MM.1S (cell line): ENCODE measurements at regions not wholly inside any gene's neighbourhood (a gene's known extent, or its start where the extent isn't known, plus 50 kb on each side); places are given as distances from the start of the nearest gene placed in this dataset.

Experiments used
- EZH2 ChIP-seq: fragments of 300-600 bp; sonication (generic); optimal IDR thresholded peaks from 2 replicates; pipeline ENCODE3; 2017; ENCODE audit warnings: low read depth, mild to moderate bottlenecking, antibody characterized with exemption, low read length, mixed read lengths
- EZH2phosphoT487 ChIP-seq: fragments of 300-600 bp; sonication (generic); IDR thresholded peaks from 2 replicates; pipeline ENCODE4 v1.6.1; 2018; ENCODE audit warnings: antibody characterized with exemption, low read length
- TF ChIP-seq, protein P1 (sequence below): fragments of 300-600 bp; sonication (generic); IDR thresholded peaks from 2 replicates; pipeline ENCODE4 v1.5.1; 2016; ENCODE audit warnings: antibody characterized with exemption, low read length, mixed read lengths

DNA sequence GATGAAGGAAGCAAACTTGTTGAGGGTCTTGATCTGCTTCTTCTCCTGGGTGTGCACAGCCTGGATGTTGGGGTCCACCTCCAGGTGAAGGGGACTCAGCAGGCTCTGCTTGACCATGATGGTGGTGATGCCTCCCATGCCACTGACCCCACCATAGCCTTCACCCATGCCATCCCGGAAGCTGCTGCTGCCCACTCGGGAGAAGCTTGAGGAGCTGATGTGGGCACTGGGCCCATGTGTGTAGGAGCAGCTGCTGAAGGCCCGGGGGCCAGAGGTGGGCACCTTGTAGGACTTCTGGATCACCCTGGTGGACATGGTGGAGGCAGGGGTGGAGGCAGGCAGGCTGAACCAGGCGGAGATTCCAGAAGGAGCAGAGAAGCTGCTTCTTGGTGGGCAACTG is 432.7 kb upstream of the DIPK2B start:
- TF ChIP-seq, protein P1, sequence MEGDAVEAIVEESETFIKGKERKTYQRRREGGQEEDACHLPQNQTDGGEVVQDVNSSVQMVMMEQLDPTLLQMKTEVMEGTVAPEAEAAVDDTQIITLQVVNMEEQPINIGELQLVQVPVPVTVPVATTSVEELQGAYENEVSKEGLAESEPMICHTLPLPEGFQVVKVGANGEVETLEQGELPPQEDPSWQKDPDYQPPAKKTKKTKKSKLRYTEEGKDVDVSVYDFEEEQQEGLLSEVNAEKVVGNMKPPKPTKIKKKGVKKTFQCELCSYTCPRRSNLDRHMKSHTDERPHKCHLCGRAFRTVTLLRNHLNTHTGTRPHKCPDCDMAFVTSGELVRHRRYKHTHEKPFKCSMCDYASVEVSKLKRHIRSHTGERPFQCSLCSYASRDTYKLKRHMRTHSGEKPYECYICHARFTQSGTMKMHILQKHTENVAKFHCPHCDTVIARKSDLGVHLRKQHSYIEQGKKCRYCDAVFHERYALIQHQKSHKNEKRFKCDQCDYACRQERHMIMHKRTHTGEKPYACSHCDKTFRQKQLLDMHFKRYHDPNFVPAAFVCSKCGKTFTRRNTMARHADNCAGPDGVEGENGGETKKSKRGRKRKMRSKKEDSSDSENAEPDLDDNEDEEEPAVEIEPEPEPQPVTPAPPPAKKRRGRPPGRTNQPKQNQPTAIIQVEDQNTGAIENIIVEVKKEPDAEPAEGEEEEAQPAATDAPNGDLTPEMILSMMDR, result no peak
- TF ChIP-seq EZH2 (no peak), EZH2phosphoT487 (no peak)
